ENCODE measurements at regions not wholly inside any gene's neighbourhood (a gene's known extent, or its start where the extent isn't known, plus 50 kb on each side); places are given as distances from the start of the nearest gene placed in this dataset.

- Mint-ChIP-seq H3K36me3 (ENCODE audit: low read depth) (peaks cover 5% of the 10 kb centered on the region), H3K27me3 (ENCODE audit: low read depth) (no peaks in the 10 kb centered on the region), H3K9me3 (peaks cover 11% of the 10 kb centered on the region), H3K27ac (ENCODE audit: unreplicated experiment) (no peak overlapping the region), H3K4me3 (no peak overlapping the region), H3K4me1 (peaks cover 8% of the 10 kb centered on the region)
- no peak for TF ChIP-seq CTCF (conservative IDR thresholded peaks at IDR 0.05)
- DNase-seq (ENCODE audit: low read depth, low spot score) = no peak
These were observed 127.0 kb upstream of the RPS23 start for GRCh38 chr5:82405161-82405560.

- peaks cover 11% of the 10 kb centered on the region for H3K9me3 Mint-ChIP-seq
- DNase-seq (ENCODE audit: low read depth, low spot score) = no peak
- H3K4me1 Mint-ChIP-seq = peaks cover 8% of the 10 kb centered on the region
- H3K27ac Mint-ChIP-seq (ENCODE audit: unreplicated experiment) = no peak overlapping the region
- H3K4me3 Mint-ChIP-seq = no peak overlapping the region
- TF ChIP-seq CTCF (conservative IDR thresholded peaks at IDR 0.05) = no peak
- no peaks in the 10 kb centered on the region for H3K27me3 Mint-ChIP-seq (ENCODE audit: low read depth)
- H3K36me3 Mint-ChIP-seq (ENCODE audit: low read depth) = peaks cover 5% of the 10 kb centered on the region
These were observed 126.3 kb upstream of the RPS23 start for GRCh38 chr5:82404382-82404945.

- no peaks in the 10 kb centered on the region for H3K27me3 Mint-ChIP-seq (ENCODE audit: low read depth)
- peaks cover 13% of the 10 kb centered on the region for H3K9me3 Mint-ChIP-seq
- H3K36me3 Mint-ChIP-seq (ENCODE audit: low read depth) = peaks cover 5% of the 10 kb centered on the region
- peaks cover 8% of the 10 kb centered on the region for H3K4me1 Mint-ChIP-seq
- no peak for DNase-seq (ENCODE audit: low read depth, low spot score)
- H3K27ac Mint-ChIP-seq (ENCODE audit: unreplicated experiment) = no peak overlapping the region
- no peak overlapping the region for H3K4me3 Mint-ChIP-seq
- no peak for TF ChIP-seq CTCF (conservative IDR thresholded peaks at IDR 0.05)
These were observed 125.6 kb upstream of the RPS23 start for GRCh38 chr5:82403724-82404123.

- Mint-ChIP-seq H3K27me3 (ENCODE audit: low read depth) (no peaks in the 10 kb centered on the region), H3K9me3 (peaks cover 13% of the 10 kb centered on the region), H3K4me3 (no peak overlapping the region), H3K4me1 (peaks cover 8% of the 10 kb centered on the region), H3K27ac (ENCODE audit: unreplicated experiment) (no peak overlapping the region), H3K36me3 (ENCODE audit: low read depth) (peaks cover 5% of the 10 kb centered on the region)
- DNase-seq (ENCODE audit: low read depth, low spot score) = no peak
- no peak for TF ChIP-seq CTCF (conservative IDR thresholded peaks at IDR 0.05)
These were observed 124.9 kb upstream of the RPS23 start for GRCh38 chr5:82403026-82403425.

GRCh38 chr5:82399111-82399510 is 121.0 kb upstream of the RPS23 start:
- peaks cover 5% of the 10 kb centered on the region for H3K9me3 Mint-ChIP-seq
- peaks cover 4% of the 10 kb centered on the region for H3K4me1 Mint-ChIP-seq
- TF ChIP-seq CTCF (conservative IDR thresholded peaks at IDR 0.05) = no peak
- H3K27ac Mint-ChIP-seq (ENCODE audit: unreplicated experiment) = no peak overlapping the region
- H3K4me3 Mint-ChIP-seq = no peak overlapping the region
- no peaks in the 10 kb centered on the region for H3K27me3 Mint-ChIP-seq (ENCODE audit: low read depth)
- no peak for DNase-seq (ENCODE audit: low read depth, low spot score)
- no peaks in the 10 kb centered on the region for H3K36me3 Mint-ChIP-seq (ENCODE audit: low read depth)

Measured in neural crest cell (in vitro differentiated cells).